Lung (tissue), 11 donors: ENCODE measurements at regions not wholly inside any gene's neighbourhood (a gene's known extent, or its start where the extent isn't known, plus 50 kb on each side); places are given as distances from the start of the nearest gene placed in this dataset.
"Not testable (repeated sequence)": the region's sequence is repeated elsewhere in the genome, so short reads cannot be mapped to it uniquely, and the experiment has no call there.

ENCODE experiments used
- ATAC-seq: fragments of 200-7000 bp; cut with Tn5 transposase; one replicate; pipeline ENCODE4 v1.9.1; 2020; ENCODE audit warnings: moderate number of reproducible peaks; ENCODE audit not compliant: insufficient read depth, low FRiP score
- DNase-seq, 3 donors: peaks; one replicate each; pipeline ENCODE4 v3.0.0-alpha.2; 2013 to 2017
- H3K27ac ChIP-seq, 2 donors: one replicate each; pipeline ENCODE4 v1.5.1; 2013; ENCODE audit warnings: mild to moderate bottlenecking in 2 of 2, moderate library complexity in 2 of 2, control low read depth in 1 of 2, inconsistent platforms in 1 of 2, low read depth in 1 of 2, low read length in 1 of 2
- H3K27me3 ChIP-seq, 3 donors: one replicate each; pipeline ENCODE4 v1.5.1; 2013; ENCODE audit warnings: low read length in 2 of 3; ENCODE audit not compliant: control insufficient read depth in 3 of 3, insufficient read depth in 3 of 3
- H3K36me3 ChIP-seq, 4 donors: one replicate each; pipeline ENCODE4 v1.5.1; 2013; ENCODE audit warnings: low read length in 4 of 4, mild to moderate bottlenecking in 1 of 4, moderate library complexity in 1 of 4; ENCODE audit not compliant: control insufficient read depth in 4 of 4, insufficient read depth in 4 of 4
- H3K4me1 ChIP-seq, 5 donors: one replicate each; pipeline ENCODE4 v1.5.1; 2013; ENCODE audit warnings: low read length in 5 of 5, mild to moderate bottlenecking in 2 of 5, moderate library complexity in 1 of 5; ENCODE audit not compliant: control insufficient read depth in 5 of 5, insufficient read depth in 5 of 5
- H3K4me3 ChIP-seq: one replicate; pipeline ENCODE4 v1.5.1; 2013; ENCODE audit warnings: mild to moderate bottlenecking, control low read depth, moderate library complexity
- H3K9ac ChIP-seq, 2 donors: one replicate each; pipeline ENCODE4 v1.5.1; 2013; ENCODE audit warnings: low read length in 2 of 2, control low read depth in 1 of 2; ENCODE audit not compliant: insufficient read depth in 1 of 2
- H3K9me3 ChIP-seq, 4 donors: one replicate each; pipeline ENCODE4 v1.5.1; 2013; ENCODE audit warnings: low read length in 3 of 4, mild to moderate bottlenecking in 1 of 4, moderate library complexity in 1 of 4; ENCODE audit not compliant: control insufficient read depth in 4 of 4, insufficient read depth in 3 of 4
- CTCF ChIP-seq: IDR thresholded peaks from 2 replicates; pipeline ENCODE4 v1.5.1; 2012; ENCODE audit warnings: mild to moderate bottlenecking; ENCODE audit errors: control extremely low read depth, extremely low read depth
- WGBS, 2 donors: extraction: QIAGEN DNeasy Blood & Tissue Kit; methylation state at CpG; one replicate each; pipeline ENCODE4 v1.1.7; 2013; 5-methylcytosine and 5-hydroxymethylcytosine counted together
- donor health status: control.
- donor health status: control.
- donor health status: Bipolar disorder and iron deficiency.
- donor health status: healthy.
- donor health status: DM: yes; HTN: yes; CAD: no.

- H3K4me1 ChIP-seq, DNase-seq, ATAC-seq, H3K9me3 ChIP-seq, H3K4me3 ChIP-seq, H3K27ac ChIP-seq, H3K9ac ChIP-seq, H3K36me3 ChIP-seq, H3K27me3 ChIP-seq: not testable (repeated sequence)
- WGBS, 2 donors: 99% methylated on average over 3 of the region's 3 CpGs
These were observed 102.8 kb upstream of the KCNMA1 start for GRCh38 chr10:77740396-77740795.

- 73 to 75% methylated on average over 2 of the region's 2 CpGs for WGBS, 2 donors
- no peak for ATAC-seq
These were observed 101.0 kb upstream of the KCNMA1 start for GRCh38 chr10:77738496-77739158.

GRCh38 chr10:77737608-77738007, 100.0 kb upstream of the KCNMA1 start:
- no peak overlapping the region for H3K4me3 ChIP-seq
- no peaks in the 10 kb centered on the region for H3K36me3 ChIP-seq
- no peak overlapping the region for H3K27ac ChIP-seq
- ATAC-seq (no peak), DNase-seq (no peak)
- WGBS, 2 donors: 60 to 77% methylated on average over 2 of the region's 2 CpGs
- H3K9me3 ChIP-seq: peaks cover 0 to 6% (median 0%) of the 10 kb centered on the region in 4 donors
- no peak for TF ChIP-seq CTCF
- H3K27me3 ChIP-seq: no peaks in the 10 kb centered on the region
- H3K9ac ChIP-seq: no peak overlapping the region
- no peaks in the 10 kb centered on the region for H3K4me1 ChIP-seq

More at GRCh38 chr10:77738496-77739158, 101.0 kb upstream of the KCNMA1 start:
- Histone ChIP-seq H3K27me3 (no peaks in the 10 kb centered on the region), H3K4me3 (no peak overlapping the region), H3K9ac (no peak overlapping the region), H3K27ac (no peak overlapping the region), H3K36me3 (no peaks in the 10 kb centered on the region), H3K9me3 (peaks cover 0 to 6% (median 0%) of the 10 kb centered on the region in 4 donors), H3K4me1 (no peaks in the 10 kb centered on the region)
- TF ChIP-seq CTCF: no peak
- no peak for DNase-seq

- H3K9ac ChIP-seq, H3K36me3 ChIP-seq, H3K27ac ChIP-seq, H3K4me3 ChIP-seq, H3K27me3 ChIP-seq, ATAC-seq, DNase-seq, H3K4me1 ChIP-seq, H3K9me3 ChIP-seq: not testable (repeated sequence)
- 39 to 62% methylated on average over 5 of the region's 5 CpGs for WGBS, 2 donors
These were observed 97.5 kb upstream of the KCNMA1 start for GRCh38 chr10:77735136-77735535.
